ENCODE measurements at regions not wholly inside any gene's neighbourhood (a gene's known extent, or its start where the extent isn't known, plus 50 kb on each side); places are given as distances from the start of the nearest gene placed in this dataset.

DNA sequence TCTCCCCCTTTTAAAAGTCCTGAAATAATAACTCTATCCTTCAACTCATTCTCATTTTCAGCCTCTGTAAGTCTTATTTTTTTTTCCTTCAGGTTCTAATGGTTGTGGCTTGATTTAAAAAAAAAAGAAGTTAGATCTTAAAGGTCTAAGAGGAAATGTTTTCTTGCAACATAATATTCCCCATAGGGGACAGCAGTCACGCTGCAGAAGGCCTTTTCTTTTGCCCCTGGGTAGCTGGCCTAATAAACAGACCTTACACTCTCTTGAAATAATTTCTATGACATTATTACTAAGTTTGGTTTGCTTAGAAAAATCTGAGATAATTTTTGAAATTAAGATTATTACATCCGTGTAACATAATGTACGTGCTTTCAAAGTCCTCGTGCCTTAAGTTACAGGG is 564.1 kb upstream of the SPANXN1 start:
- TF ChIP-seq, protein P1, sequence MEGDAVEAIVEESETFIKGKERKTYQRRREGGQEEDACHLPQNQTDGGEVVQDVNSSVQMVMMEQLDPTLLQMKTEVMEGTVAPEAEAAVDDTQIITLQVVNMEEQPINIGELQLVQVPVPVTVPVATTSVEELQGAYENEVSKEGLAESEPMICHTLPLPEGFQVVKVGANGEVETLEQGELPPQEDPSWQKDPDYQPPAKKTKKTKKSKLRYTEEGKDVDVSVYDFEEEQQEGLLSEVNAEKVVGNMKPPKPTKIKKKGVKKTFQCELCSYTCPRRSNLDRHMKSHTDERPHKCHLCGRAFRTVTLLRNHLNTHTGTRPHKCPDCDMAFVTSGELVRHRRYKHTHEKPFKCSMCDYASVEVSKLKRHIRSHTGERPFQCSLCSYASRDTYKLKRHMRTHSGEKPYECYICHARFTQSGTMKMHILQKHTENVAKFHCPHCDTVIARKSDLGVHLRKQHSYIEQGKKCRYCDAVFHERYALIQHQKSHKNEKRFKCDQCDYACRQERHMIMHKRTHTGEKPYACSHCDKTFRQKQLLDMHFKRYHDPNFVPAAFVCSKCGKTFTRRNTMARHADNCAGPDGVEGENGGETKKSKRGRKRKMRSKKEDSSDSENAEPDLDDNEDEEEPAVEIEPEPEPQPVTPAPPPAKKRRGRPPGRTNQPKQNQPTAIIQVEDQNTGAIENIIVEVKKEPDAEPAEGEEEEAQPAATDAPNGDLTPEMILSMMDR (conservative IDR thresholded peaks at IDR 0.05; ENCODE audit: low read depth in 2 of 2), result no peak
- TF ChIP-seq EZH2 (IDR thresholded peaks at IDR 0.05; ENCODE audit: low read depth, unreplicated experiment) (no peak), EZH2phosphoT487 (IDR thresholded peaks at IDR 0.05; ENCODE audit: unreplicated experiment) (no peak), POLR2AphosphoS5 (IDR thresholded peaks at IDR 0.05; ENCODE audit: low read depth) (no peak), CREB1 (CRISPR knock-in tag; IDR thresholded peaks at IDR 0.05; ENCODE audit: low read depth) (no peak), JUNB (IDR thresholded peaks at IDR 0.05; ENCODE audit: unreplicated experiment) (no peak), ZNF114 (CRISPR knock-in tag; IDR thresholded peaks at IDR 0.05) (no peak), NANOG (IDR thresholded peaks at IDR 0.05; ENCODE audit: borderline replicate concordance) (no peak)
- TF ChIP-seq, protein P2, sequence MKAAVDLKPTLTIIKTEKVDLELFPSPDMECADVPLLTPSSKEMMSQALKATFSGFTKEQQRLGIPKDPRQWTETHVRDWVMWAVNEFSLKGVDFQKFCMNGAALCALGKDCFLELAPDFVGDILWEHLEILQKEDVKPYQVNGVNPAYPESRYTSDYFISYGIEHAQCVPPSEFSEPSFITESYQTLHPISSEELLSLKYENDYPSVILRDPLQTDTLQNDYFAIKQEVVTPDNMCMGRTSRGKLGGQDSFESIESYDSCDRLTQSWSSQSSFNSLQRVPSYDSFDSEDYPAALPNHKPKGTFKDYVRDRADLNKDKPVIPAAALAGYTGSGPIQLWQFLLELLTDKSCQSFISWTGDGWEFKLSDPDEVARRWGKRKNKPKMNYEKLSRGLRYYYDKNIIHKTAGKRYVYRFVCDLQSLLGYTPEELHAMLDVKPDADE (IDR thresholded peaks at IDR 0.05), result no peak
- TF ChIP-seq, protein P3, sequence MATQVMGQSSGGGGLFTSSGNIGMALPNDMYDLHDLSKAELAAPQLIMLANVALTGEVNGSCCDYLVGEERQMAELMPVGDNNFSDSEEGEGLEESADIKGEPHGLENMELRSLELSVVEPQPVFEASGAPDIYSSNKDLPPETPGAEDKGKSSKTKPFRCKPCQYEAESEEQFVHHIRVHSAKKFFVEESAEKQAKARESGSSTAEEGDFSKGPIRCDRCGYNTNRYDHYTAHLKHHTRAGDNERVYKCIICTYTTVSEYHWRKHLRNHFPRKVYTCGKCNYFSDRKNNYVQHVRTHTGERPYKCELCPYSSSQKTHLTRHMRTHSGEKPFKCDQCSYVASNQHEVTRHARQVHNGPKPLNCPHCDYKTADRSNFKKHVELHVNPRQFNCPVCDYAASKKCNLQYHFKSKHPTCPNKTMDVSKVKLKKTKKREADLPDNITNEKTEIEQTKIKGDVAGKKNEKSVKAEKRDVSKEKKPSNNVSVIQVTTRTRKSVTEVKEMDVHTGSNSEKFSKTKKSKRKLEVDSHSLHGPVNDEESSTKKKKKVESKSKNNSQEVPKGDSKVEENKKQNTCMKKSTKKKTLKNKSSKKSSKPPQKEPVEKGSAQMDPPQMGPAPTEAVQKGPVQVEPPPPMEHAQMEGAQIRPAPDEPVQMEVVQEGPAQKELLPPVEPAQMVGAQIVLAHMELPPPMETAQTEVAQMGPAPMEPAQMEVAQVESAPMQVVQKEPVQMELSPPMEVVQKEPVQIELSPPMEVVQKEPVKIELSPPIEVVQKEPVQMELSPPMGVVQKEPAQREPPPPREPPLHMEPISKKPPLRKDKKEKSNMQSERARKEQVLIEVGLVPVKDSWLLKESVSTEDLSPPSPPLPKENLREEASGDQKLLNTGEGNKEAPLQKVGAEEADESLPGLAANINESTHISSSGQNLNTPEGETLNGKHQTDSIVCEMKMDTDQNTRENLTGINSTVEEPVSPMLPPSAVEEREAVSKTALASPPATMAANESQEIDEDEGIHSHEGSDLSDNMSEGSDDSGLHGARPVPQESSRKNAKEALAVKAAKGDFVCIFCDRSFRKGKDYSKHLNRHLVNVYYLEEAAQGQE (IDR thresholded peaks at IDR 0.05; ENCODE audit: unreplicated experiment), result no peak
